Suprapubic skin (tissue), 4 donors: ENCODE measurements at regions not wholly inside any gene's neighbourhood (a gene's known extent, or its start where the extent isn't known, plus 50 kb on each side); places are given as distances from the start of the nearest gene placed in this dataset.

Experiments used
- CTCF ChIP-seq, 2 donors: fragments of 200-600 bp in 1 of 2; fragments of 450-650 bp in 1 of 2; sonication (generic) in 1 of 2; IDR thresholded peaks; one replicate each; pipeline ENCODE4 v1.5.1; 2016 to 2019; ENCODE audit warnings: antibody characterized with exemption in 2 of 2, mild to moderate bottlenecking in 1 of 2, moderate library complexity in 1 of 2
- EP300 ChIP-seq: sonication (generic); formaldehyde crosslinking; IDR thresholded peaks from one replicate; pipeline ENCODE4 v1.6.1; 2017; ENCODE audit warnings: antibody characterized with exemption
- POLR2A ChIP-seq, 2 donors: fragments of 450-650 bp; IDR thresholded peaks; one replicate each; pipeline ENCODE4 v1.6.1; 2017; ENCODE audit warnings: antibody characterized with exemption in 2 of 2, mild to moderate bottlenecking in 2 of 2, moderate library complexity in 2 of 2
- POLR2AphosphoS5 ChIP-seq, 3 donors: sonication (generic); formaldehyde crosslinking; IDR thresholded peaks; one replicate each; pipeline ENCODE4 v1.6.1; 2017; ENCODE audit warnings: antibody characterized with exemption in 3 of 3

DNA sequence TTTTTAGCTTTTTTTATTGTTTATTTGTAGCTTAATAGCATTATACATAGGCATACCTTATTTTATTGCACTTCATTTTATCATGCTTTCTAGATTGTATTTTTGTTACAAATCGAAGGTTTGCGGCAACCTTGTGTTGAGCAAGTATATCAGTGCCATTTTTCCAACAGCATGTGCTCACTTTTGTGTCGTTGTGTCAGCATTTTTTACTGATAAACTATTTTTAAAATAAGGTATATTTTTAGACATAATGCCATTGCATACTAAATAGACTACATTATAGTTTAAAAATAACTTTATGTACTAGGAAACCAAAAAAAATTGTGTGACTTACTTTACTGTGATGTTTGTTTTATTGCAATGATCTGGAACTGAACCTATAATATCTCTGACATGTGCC, 56.2 kb upstream of the RESF1 start:
- TF ChIP-seq CTCF (IDR thresholded peaks at IDR 0.05): no peak
- TF ChIP-seq POLR2A (IDR thresholded peaks at IDR 0.05): no peak
- no peak for TF ChIP-seq POLR2AphosphoS5 (IDR thresholded peaks at IDR 0.05)
- TF ChIP-seq EP300: no peak
